Right ventricle myocardium inferior (tissue), 1 donor: ENCODE measurements at regions not wholly inside any gene's neighbourhood (a gene's known extent, or its start where the extent isn't known, plus 50 kb on each side); places are given as distances from the start of the nearest gene placed in this dataset.

Source experiments
- ATAC-seq: fragments of 200-7000 bp; cut with Tn5 transposase; one replicate; pipeline ENCODE4 v1.9.1; 2020; ENCODE audit warnings: mild to moderate bottlenecking, moderate library complexity
- DNase-seq: peaks from one replicate; pipeline ENCODE4 v3.0.0; 2021; ENCODE audit errors: missing footprints
- intact Hi-C: fragments of 100-400 bp; cut with DNase I; formaldehyde crosslinking; loops from one replicate; pipeline ENCODE4 v1.11.0; 2022
- donor health status: DM: no; HTN: yes; CAD: no; lungs with severe emphysema.

DNA sequence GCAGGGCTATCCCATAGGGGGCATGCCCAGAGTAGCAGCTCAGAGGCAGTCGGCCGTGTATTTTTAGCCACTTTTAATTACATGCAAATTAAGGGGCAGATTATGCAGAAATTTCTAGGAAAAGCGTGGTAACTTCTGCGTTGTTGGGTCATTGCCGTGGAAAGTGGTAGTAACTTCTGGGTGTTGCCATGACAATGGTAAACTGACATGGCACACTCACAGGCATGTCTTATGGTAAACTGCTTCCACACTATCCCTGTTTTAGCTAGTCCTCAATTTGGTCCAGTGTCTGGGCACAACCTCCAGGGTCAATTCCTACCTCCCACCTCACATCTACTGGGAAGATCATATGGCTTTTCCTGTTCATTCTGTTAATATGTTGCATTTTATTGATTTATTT, 428.9 kb upstream of the FANCL start:
- ATAC-seq: no peak
- DNase-seq: no peak
- intact Hi-C loops: no loop called here

DNA sequence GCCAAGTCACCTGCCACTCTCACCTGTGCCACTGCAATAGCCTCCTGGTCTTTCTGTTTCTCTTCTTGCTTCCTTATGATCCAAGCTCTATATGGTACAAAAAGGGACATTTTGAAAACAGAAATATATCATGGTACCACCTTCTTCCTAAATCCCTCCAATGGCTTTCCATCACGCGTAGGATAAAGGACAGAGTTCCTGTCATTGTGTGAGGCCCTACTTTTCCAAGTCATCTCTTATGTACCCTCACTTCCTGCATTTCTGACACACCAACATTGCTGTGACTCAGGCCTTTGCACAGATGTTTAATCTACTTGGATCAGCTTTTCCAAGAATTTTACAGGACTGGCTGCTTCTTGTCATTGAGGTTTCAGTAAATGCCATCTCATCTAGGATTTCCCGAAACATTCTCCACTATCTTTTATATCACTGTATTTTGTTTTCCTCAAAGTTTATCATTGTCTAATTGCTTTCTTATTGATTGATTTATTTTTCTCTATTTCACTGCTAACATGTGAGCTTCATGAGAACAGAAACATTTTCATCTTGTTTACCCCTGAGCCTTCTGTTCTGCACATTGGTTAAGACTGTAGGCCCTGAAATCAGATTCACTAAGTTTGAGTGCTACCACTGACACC, 426.1 kb upstream of the FANCL start:
- ATAC-seq (no peak), DNase-seq (no peak)
- intact Hi-C loops: no loop called here

- ATAC-seq: no peak
- DNase-seq: no peak
- intact Hi-C loops: no loop called here
These were observed 425.3 kb upstream of the FANCL start for GRCh38 chr2:58666323-58666970.

DNA sequence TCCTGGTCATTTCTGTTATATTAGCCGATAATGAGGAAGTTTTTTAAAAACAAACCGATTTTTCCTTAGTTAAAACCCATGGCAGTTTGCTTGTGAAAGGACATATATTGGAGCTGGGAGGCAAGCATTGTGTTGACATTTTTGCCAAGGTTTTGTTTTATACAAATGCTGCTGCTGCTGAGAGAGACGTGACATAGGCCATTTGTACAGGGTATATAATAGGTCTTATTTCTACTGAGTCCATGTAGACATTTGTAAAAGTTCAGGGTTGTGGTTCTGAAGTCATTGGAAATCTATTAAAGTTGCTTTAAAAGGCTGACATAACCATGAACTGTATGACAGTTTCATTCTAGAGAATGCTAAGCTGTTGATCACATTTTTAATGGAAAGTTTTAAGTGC, 424.0 kb upstream of the FANCL start:
- intact Hi-C loops: no loop called here

DNA sequence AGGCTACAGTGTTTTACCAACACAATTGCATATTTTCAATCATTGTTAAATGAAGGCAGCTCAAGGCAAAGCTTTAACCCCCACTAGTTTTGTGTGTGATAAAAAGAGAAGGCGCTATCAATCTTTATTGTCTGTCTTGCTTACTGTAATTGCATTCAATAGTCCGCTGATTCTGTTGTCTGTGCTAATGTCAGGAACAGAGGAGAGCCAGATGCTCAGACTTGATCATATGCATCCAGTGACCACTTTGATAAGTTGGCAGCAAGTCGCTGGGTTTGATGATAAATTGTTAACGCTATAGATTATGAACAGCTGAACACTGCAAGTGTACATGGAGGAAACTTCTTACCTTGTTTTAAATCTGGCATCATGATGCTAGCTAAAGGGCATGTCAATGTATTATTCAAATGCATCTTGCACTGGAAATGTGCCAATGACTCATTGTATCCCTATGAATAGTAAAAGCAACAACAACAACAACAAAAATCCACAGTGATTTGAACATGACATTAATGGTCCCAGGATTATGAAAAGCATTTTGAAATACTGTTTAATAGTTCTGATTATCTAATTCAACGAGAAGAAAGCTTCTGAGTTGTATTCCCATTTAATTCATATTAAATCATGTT, 423.5 kb upstream of the FANCL start:
- ATAC-seq (no peak), DNase-seq (no peak)
- intact Hi-C loops: no loop called here

More for the DNA sequence above, 424.0 kb upstream of the FANCL start:
- no peak for ATAC-seq
- no peak for DNase-seq

- ATAC-seq: no peak
- DNase-seq: no peak
- intact Hi-C loops: no loop called here
These were observed 418.9 kb upstream of the FANCL start for GRCh38 chr2:58660046-58660445.

- DNase-seq (no peak), ATAC-seq (no peak)
- intact Hi-C loops: no loop called here
These were observed 414.0 kb upstream of the FANCL start for GRCh38 chr2:58655152-58655551.

DNA sequence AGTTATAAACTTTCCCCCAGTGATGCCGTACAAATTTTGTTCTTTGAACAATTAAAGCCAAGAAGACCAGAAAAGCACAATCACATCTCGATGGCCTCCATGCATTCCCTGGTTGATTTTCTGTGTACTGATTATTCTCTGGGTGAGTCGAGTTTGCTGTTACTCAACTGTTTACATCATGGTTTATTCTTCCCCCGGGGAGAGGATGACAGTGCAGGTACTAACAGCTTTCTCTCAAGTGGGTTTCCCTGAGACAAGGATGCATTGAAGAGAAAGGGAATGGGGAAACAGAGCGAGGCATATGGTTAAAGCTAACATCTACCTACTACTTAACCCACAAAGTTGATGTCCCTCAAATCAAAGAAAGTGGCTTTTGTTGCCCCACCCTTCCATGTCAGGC, 410.8 kb upstream of the FANCL start:
- intact Hi-C loops: loop anchor here (2.0 kb wide), 1 partner anchor 21 kb away; no protein-coding TSS in a partner anchor
- ATAC-seq (no peak), DNase-seq (no peak)

DNA sequence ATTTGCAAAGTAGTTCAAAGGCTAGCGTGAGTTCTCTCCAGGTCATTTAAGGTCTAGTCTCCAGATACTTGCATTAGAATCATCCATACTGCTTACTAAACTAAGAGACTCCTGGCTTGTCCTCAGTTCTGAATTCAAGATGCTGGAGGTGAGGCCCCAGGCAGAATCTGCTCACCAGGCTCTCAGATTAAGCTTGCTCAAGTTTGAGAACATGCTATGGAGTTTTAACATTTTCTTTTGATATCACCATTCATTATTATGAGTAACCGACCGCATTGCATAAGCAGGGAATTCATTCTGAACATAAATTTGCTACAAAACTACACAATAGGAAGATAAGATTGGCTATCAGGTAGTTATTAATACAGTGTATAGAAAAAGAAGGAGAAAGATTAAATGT, 409.7 kb upstream of the FANCL start:
- no peak for DNase-seq
- intact Hi-C loops: no loop called here
- ATAC-seq: no peak

GRCh38 chr2:58649756-58650155, 408.6 kb upstream of the FANCL start:
- ATAC-seq: no peak
- intact Hi-C loops: no loop called here
- no peak for DNase-seq

DNA sequence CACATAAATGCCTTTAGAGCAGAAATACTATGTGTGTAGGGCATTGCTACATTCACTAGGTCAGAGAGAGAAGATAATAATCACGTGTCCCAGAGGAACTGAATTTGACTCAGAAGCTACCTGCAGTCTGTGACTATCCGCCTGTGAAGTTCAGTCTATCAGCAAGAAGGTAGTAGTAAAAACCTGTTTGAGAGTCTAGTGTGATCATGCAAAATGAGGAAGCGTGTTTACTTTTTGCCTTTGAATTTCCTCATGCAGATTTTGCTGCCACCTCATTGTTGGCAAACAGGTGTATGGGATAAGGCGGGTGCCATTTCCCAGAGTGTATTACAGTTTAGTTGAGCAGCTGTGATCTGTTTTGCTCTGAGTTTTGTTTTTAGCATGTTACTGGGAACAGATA, 403.9 kb upstream of the FANCL start:
- intact Hi-C loops: no loop called here
- ATAC-seq (no peak), DNase-seq (no peak)

- DNase-seq (no peak), ATAC-seq (no peak)
- intact Hi-C loops: no loop called here
These were observed 403.3 kb upstream of the FANCL start for GRCh38 chr2:58644451-58644850.

GRCh38 chr2:58641001-58641400, 399.9 kb upstream of the FANCL start:
- ATAC-seq (no peak), DNase-seq (no peak)
- intact Hi-C loops: no loop called here

DNA sequence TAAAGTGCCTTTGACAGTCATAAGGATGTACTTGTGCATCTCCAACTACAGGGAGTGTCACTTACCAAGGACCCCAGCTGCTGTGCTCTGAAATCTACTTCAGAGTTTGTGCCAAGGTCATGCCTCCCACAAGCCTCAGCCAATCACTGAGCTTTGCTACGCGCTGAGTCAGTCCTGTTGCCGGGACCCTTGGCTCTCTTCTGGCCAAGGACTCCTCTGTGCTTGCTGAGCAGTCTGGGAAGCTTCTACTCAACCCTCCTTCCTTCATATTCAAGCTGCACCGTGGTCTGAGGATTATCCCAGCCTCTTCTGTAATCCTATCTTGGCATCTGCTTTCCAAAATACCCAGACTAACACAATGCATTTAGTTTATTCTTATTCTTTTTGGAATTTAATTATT, 398.9 kb upstream of the FANCL start:
- DNase-seq: no peak
- no peak for ATAC-seq
- intact Hi-C loops: no loop called here

GRCh38 chr2:58638256-58638805, 397.2 kb upstream of the FANCL start:
- intact Hi-C loops: no loop called here
- no peak for DNase-seq
- ATAC-seq: no peak

GRCh38 chr2:58636872-58637271, 395.7 kb upstream of the FANCL start:
- DNase-seq: no peak
- intact Hi-C loops: no loop called here
- ATAC-seq: no peak

DNA sequence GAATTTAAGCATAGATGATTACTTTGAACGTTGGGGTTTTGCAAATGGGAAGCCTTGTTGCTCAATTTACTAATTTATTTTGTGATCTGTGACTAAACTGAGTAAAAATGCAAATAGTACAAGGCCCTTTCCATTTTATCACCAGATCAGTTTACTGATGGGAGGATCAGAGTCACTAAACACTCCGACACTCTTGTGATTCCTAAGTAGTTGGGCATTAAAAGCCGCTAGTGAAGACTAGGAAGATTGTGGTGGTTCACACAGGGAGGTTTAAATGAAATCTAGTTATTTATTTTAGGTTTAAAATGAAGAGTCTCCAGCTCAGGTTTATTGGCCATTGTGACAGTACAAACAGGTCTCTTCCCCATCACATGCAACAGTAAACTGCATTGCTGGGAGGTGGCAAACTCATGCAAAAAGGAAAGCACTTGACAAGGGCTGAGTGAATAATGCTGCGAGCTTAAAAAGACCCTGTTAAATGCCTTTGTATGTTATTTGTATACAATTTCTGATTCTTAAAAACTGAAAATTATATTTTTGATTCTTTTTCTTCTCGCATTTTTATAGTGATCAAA, 394.8 kb upstream of the FANCL start:
- DNase-seq (no peak), ATAC-seq (no peak)
- intact Hi-C loops: no loop called here

DNA sequence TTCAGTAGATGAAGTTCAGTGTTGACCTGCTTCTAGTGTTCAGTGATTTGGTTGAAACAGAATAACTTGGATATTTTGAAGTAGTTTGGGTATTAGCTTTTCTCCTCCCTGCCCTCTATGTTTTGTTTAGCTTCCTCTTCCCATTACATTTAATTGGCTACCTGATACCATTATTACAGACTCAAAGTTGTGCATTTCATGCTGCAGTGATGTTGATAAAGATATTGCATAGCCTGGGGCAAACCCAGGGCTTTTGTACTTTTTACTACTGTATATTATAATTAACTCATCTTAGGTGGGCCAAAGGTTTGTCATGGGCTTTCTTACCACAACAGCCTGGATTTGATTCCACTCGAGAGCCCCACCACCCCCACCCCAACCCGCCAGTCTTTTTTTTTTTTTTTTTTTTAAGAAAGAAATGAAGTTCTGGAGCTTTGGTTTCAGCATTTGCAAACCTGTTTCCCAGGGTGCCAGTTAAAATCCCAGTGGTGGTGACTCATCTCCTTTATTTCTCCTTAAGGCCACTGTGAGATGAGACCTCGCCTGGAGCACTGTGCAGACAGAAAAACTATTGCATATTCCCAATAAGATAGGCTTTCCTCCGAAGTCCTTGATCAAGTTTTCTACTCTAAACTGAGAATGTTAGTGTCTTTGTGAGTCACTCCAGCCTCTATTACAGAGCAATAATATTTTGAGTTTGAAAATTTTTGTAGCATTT, 393.7 kb upstream of the FANCL start:
- ATAC-seq (no peak), DNase-seq (no peak)
- intact Hi-C loops: no loop called here

- intact Hi-C loops: no loop called here
- DNase-seq (no peak), ATAC-seq (no peak)
These were observed 392.7 kb upstream of the FANCL start for GRCh38 chr2:58633613-58634365.
